ENCODE measurements at regions not wholly inside any gene's neighbourhood (a gene's known extent, or its start where the extent isn't known, plus 50 kb on each side); places are given as distances from the start of the nearest gene placed in this dataset.

GRCh38 chr3:34247401-34247800 is 449.0 kb downstream of the PDCD6IP start:
- no peak for TF ChIP-seq SPI1 (IDR thresholded peaks at IDR 0.05; ENCODE audit: borderline replicate concordance, low read depth)
- TF ChIP-seq CTCF (IDR thresholded peaks at IDR 0.05; ENCODE audit: insufficient read depth, low read length) = no peak
- no peak for TF ChIP-seq GABPA (IDR thresholded peaks at IDR 0.05; ENCODE audit: low read depth)
- no peak for TF ChIP-seq POLR2AphosphoS5 (IDR thresholded peaks at IDR 0.05; ENCODE audit: low read depth)
- no peak for DNase-seq (ENCODE audit: low read depth in 1 of 2, low spot score in 1 of 2)
- Histone ChIP-seq H3K27me3 (ENCODE audit: insufficient read depth, poor library complexity, severe bottlenecking) (no peaks in the 10 kb centered on the region), H3K27ac (replicated peaks) (no peak overlapping the region), H3K4me3 (replicated peaks; ENCODE audit: insufficient read depth, low read length) (no peak overlapping the region)

GRCh38 chr3:34248352-34248751 is 449.9 kb downstream of the PDCD6IP start:
- DNase-seq (ENCODE audit: low read depth in 1 of 2, low spot score in 1 of 2) = no peak
- Histone ChIP-seq H3K27me3 (ENCODE audit: insufficient read depth, poor library complexity, severe bottlenecking) (no peaks in the 10 kb centered on the region), H3K4me3 (replicated peaks; ENCODE audit: insufficient read depth, low read length) (no peak overlapping the region), H3K27ac (replicated peaks) (no peak overlapping the region)
- TF ChIP-seq REST (IDR thresholded peaks at IDR 0.05; ENCODE audit: insufficient replicate concordance, low read depth) (no peak), SPI1 (IDR thresholded peaks at IDR 0.05; ENCODE audit: borderline replicate concordance, low read depth) (no peak), POLR2AphosphoS5 (IDR thresholded peaks at IDR 0.05; ENCODE audit: low read depth) (no peak), CTCF (IDR thresholded peaks at IDR 0.05; ENCODE audit: insufficient read depth, low read length) (no peak), GABPA (IDR thresholded peaks at IDR 0.05; ENCODE audit: low read depth) (no peak)

- H3K27me3 ChIP-seq (ENCODE audit: insufficient read depth, poor library complexity, severe bottlenecking) = no peaks in the 10 kb centered on the region
- no peak overlapping the region for H3K27ac ChIP-seq (replicated peaks)
- TF ChIP-seq GABPA (IDR thresholded peaks at IDR 0.05; ENCODE audit: low read depth) = no peak
- TF ChIP-seq SPI1 (IDR thresholded peaks at IDR 0.05; ENCODE audit: borderline replicate concordance, low read depth) = no peak
- TF ChIP-seq CTCF (IDR thresholded peaks at IDR 0.05; ENCODE audit: insufficient read depth, low read length) = no peak
- no peak for TF ChIP-seq POLR2AphosphoS5 (IDR thresholded peaks at IDR 0.05; ENCODE audit: low read depth)
- TF ChIP-seq REST (IDR thresholded peaks at IDR 0.05; ENCODE audit: insufficient replicate concordance, low read depth) = no peak
- H3K4me3 ChIP-seq (replicated peaks; ENCODE audit: insufficient read depth, low read length) = no peak overlapping the region
- no peak for DNase-seq (ENCODE audit: low read depth in 1 of 2, low spot score in 1 of 2)
Observed at GRCh38 chr3:34254285-34254684, 455.9 kb downstream of the PDCD6IP start.

- Histone ChIP-seq H3K4me3 (replicated peaks; ENCODE audit: insufficient read depth, low read length) (no peak overlapping the region), H3K27ac (replicated peaks) (no peak overlapping the region), H3K27me3 (ENCODE audit: insufficient read depth, poor library complexity, severe bottlenecking) (no peaks in the 10 kb centered on the region)
- TF ChIP-seq SPI1 (IDR thresholded peaks at IDR 0.05; ENCODE audit: borderline replicate concordance, low read depth) = no peak
- no peak for TF ChIP-seq GABPA (IDR thresholded peaks at IDR 0.05; ENCODE audit: low read depth)
- TF ChIP-seq CTCF (IDR thresholded peaks at IDR 0.05; ENCODE audit: insufficient read depth, low read length) = no peak
- no peak for TF ChIP-seq REST (IDR thresholded peaks at IDR 0.05; ENCODE audit: insufficient replicate concordance, low read depth)
- TF ChIP-seq POLR2AphosphoS5 (IDR thresholded peaks at IDR 0.05; ENCODE audit: low read depth) = no peak
- DNase-seq (ENCODE audit: low read depth in 1 of 2, low spot score in 1 of 2) = no peak
Observed at GRCh38 chr3:34256021-34256420, 457.6 kb downstream of the PDCD6IP start.

All from HL-60 (cell line).